Activated naive CD4-positive, alpha-beta T cell treated with anti-CD3 and anti-CD28 coated beads for 36 hours (primary cell): ENCODE measurements at regions not wholly inside any gene's neighbourhood (a gene's known extent, or its start where the extent isn't known, plus 50 kb on each side); places are given as distances from the start of the nearest gene placed in this dataset.

Experiments used
- CTCF ChIA-PET: fragments of 350-600 bp; sonication (Branson Sonifier 250); formaldehyde crosslinking; loops from one replicate; lab custom pipeline; 2021; ENCODE audit warnings: antibody characterized with exemption; lab: Charles Lee
- DNase-seq: peaks from one replicate; pipeline ENCODE4 v3.0.0-alpha.2; 2020
- H3K27ac Mint-ChIP-seq: one replicate; pipeline ENCODE4 v1.8.0; 2021; ENCODE audit warnings: mild to moderate bottlenecking, mixed read lengths
- H3K27me3 Mint-ChIP-seq: one replicate; pipeline ENCODE4 v1.8.0; 2021; ENCODE audit warnings: low read depth, mixed read lengths
- H3K36me3 Mint-ChIP-seq: one replicate; pipeline ENCODE4 v1.8.0; 2021; ENCODE audit warnings: low read depth, mixed read lengths
- H3K4me1 Mint-ChIP-seq: one replicate; pipeline ENCODE4 v1.8.0; 2021; ENCODE audit warnings: low read depth, mixed read lengths
- H3K4me3 Mint-ChIP-seq: one replicate; pipeline ENCODE4 v1.8.0; 2021; ENCODE audit warnings: mild to moderate bottlenecking, moderate library complexity, mixed read lengths
- H3K9me3 Mint-ChIP-seq: one replicate; pipeline ENCODE4 v1.8.0; 2021; ENCODE audit warnings: mixed read lengths
- intact Hi-C: fragments of 100-400 bp; cut with micrococcal nuclease; formaldehyde crosslinking; loops from one replicate; pipeline ENCODE4 v1.15.1; 2023

- no peak overlapping the region for H3K27ac Mint-ChIP-seq
- intact Hi-C loops: no loop called here
Observed at GRCh38 chr2:223500709-223501108, 101.5 kb downstream of the SCG2 start.

DNA sequence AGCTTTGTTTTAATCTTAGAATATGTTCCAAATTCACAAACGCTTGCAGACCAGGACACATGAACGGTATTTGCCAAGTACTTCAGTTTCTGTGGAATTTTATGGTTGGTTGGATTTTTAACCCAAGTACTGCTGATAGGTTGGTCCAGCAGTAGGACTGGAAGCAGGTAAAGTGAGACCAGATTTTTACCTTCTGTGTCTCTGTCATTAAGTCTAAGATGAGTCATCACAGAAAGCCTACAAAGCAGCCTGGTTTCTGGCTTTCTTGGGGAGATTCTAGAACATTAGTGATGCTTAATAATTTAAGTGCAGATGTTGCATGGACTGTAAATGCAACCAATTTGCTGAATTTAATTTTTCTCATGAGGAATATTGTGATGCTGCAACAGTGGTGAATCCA is 100.5 kb downstream of the SCG2 start:
- Mint-ChIP-seq H3K36me3 (no peaks in the 10 kb centered on the region), H3K9me3 (peaks cover 4% of the 10 kb centered on the region), H3K27me3 (no peaks in the 10 kb centered on the region), H3K4me3 (no peak overlapping the region), H3K27ac (no peak overlapping the region), H3K4me1 (no peaks in the 10 kb centered on the region)
- intact Hi-C loops: no loop called here
- CTCF ChIA-PET: no interaction called here
- no peak for DNase-seq

More at GRCh38 chr2:223500709-223501108, 101.5 kb downstream of the SCG2 start:
- no peaks in the 10 kb centered on the region for H3K4me1 Mint-ChIP-seq
- no peak overlapping the region for H3K4me3 Mint-ChIP-seq
- no peaks in the 10 kb centered on the region for H3K36me3 Mint-ChIP-seq
- H3K9me3 Mint-ChIP-seq: peaks cover 4% of the 10 kb centered on the region
- H3K27me3 Mint-ChIP-seq: no peaks in the 10 kb centered on the region
- CTCF ChIA-PET: no interaction called here
- DNase-seq: no peak

GRCh38 chr2:223503746-223504145 is 98.4 kb downstream of the SCG2 start:
- peaks cover 2% of the 10 kb centered on the region for H3K27me3 Mint-ChIP-seq
- H3K4me3 Mint-ChIP-seq: no peak overlapping the region
- peaks cover 4% of the 10 kb centered on the region for H3K9me3 Mint-ChIP-seq
- H3K36me3 Mint-ChIP-seq: no peaks in the 10 kb centered on the region
- no peak for DNase-seq
- intact Hi-C loops: no loop called here
- CTCF ChIA-PET: no interaction called here
- no peak overlapping the region for H3K27ac Mint-ChIP-seq
- no peaks in the 10 kb centered on the region for H3K4me1 Mint-ChIP-seq

- CTCF ChIA-PET: no interaction called here
- Mint-ChIP-seq H3K27me3 (peaks cover 5% of the 10 kb centered on the region), H3K4me1 (no peaks in the 10 kb centered on the region), H3K4me3 (no peak overlapping the region), H3K36me3 (no peaks in the 10 kb centered on the region), H3K9me3 (peaks cover 5% of the 10 kb centered on the region), H3K27ac (no peak overlapping the region)
- no peak for DNase-seq
- intact Hi-C loops: no loop called here
Observed at GRCh38 chr2:223508372-223508771, 93.8 kb downstream of the SCG2 start.

DNA sequence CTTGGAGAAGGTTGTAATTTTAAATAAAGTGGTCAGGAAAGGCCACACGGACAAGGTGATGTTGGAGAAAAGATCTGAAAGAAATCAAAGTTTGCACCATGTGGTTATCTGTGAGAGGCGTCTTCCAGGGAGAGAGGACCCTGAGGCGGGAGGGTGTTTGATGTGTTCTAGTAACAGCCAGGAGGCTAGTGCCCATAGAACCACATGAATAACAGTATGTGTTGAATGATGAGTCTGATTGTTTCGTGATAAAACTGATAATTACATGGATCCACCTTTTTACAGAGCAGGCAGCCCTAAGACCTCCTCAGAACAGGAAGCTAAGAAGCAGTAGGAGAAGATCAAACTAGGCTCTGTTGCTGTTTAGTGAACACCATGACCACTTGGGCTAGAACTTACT is 91.4 kb downstream of the SCG2 start:
- H3K27me3 Mint-ChIP-seq: peaks cover 5% of the 10 kb centered on the region
- no peak overlapping the region for H3K4me3 Mint-ChIP-seq
- CTCF ChIA-PET: no interaction called here
- intact Hi-C loops: no loop called here
- H3K27ac Mint-ChIP-seq: no peak overlapping the region
- H3K4me1 Mint-ChIP-seq: no peaks in the 10 kb centered on the region
- no peaks in the 10 kb centered on the region for H3K36me3 Mint-ChIP-seq
- no peak for DNase-seq
- H3K9me3 Mint-ChIP-seq: peaks cover 1% of the 10 kb centered on the region

GRCh38 chr2:223511168-223511567 is 91.0 kb downstream of the SCG2 start:
- no peak for DNase-seq
- peaks cover 1% of the 10 kb centered on the region for H3K9me3 Mint-ChIP-seq
- intact Hi-C loops: no loop called here
- CTCF ChIA-PET: no interaction called here
- no peak overlapping the region for H3K4me3 Mint-ChIP-seq
- H3K27me3 Mint-ChIP-seq: peaks cover 5% of the 10 kb centered on the region
- H3K27ac Mint-ChIP-seq: no peak overlapping the region
- H3K36me3 Mint-ChIP-seq: no peaks in the 10 kb centered on the region
- H3K4me1 Mint-ChIP-seq: no peaks in the 10 kb centered on the region

DNA sequence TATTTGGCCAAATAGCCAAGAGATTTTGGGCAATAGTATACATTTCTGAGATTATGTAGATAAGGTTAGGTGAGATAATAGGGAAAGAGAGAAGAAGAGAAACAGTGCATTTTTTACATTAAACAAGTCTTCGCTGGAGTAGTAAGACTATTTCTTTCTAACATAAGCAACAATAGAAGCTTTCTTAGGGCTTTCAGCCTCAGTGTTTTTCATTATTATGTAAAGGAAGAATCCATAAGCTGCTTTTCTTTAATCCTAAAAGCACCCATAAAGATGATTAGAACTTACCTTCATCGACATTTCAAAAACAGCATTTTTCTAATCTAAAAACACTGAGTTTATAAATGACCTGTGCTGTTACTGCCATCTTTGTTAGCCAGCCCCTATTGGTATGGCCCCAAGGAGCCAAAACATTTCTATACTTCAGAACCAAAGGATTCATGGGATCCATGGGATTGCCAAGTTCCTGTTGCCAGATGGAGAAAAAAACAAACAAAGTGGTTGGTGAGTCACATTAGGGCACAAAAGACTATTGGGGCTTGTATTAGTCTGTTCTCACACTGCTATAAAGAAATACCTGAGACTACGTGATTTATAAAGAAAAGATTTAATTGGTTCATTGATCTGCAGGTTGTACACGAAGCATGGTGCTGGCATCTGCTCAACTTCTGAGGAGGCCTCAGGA is 88.2 kb downstream of the SCG2 start:
- CTCF ChIA-PET: no interaction called here
- H3K4me1 Mint-ChIP-seq: no peaks in the 10 kb centered on the region
- DNase-seq: no peak
- intact Hi-C loops: no loop called here
- peaks cover under 1% of the 10 kb centered on the region for H3K9me3 Mint-ChIP-seq
- no peak overlapping the region for H3K27ac Mint-ChIP-seq
- H3K27me3 Mint-ChIP-seq: peaks cover 3% of the 10 kb centered on the region
- H3K4me3 Mint-ChIP-seq: no peak overlapping the region
- H3K36me3 Mint-ChIP-seq: no peaks in the 10 kb centered on the region

GRCh38 chr2:223519471-223519870 is 82.7 kb downstream of the SCG2 start:
- peaks cover 2% of the 10 kb centered on the region for H3K9me3 Mint-ChIP-seq
- H3K4me1 Mint-ChIP-seq: no peaks in the 10 kb centered on the region
- H3K36me3 Mint-ChIP-seq: no peaks in the 10 kb centered on the region
- H3K27me3 Mint-ChIP-seq: no peaks in the 10 kb centered on the region
- no peak overlapping the region for H3K27ac Mint-ChIP-seq
- H3K4me3 Mint-ChIP-seq: no peak overlapping the region
- no peak for DNase-seq
- CTCF ChIA-PET: no interaction called here
- intact Hi-C loops: no loop called here

DNA sequence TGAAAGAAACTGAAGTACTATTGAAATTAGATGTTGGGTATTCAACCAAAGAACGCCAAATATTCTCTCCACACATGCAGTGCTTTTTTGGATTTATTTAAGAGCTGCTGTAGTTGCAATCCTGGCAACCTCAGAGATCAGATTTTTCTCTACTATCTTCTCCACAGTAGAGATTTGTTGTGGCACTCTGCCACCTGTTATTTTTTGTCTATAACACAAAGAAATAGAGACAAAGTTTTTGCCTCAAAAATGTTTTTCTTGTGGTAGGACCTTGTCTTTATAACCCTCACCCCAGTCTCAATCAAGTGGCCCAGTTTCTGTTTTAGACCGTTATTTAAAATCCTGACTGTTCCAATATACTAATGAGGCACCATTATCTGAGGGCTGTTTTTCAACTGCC is 79.4 kb downstream of the SCG2 start:
- intact Hi-C loops: no loop called here
- Mint-ChIP-seq H3K27me3 (no peaks in the 10 kb centered on the region), H3K36me3 (no peaks in the 10 kb centered on the region), H3K4me3 (no peak overlapping the region), H3K4me1 (no peaks in the 10 kb centered on the region), H3K27ac (no peak overlapping the region), H3K9me3 (peaks cover 4% of the 10 kb centered on the region)
- DNase-seq: no peak
- CTCF ChIA-PET: no interaction called here

- Mint-ChIP-seq H3K27me3 (no peaks in the 10 kb centered on the region), H3K36me3 (no peaks in the 10 kb centered on the region), H3K9me3 (peaks cover 4% of the 10 kb centered on the region)
Observed at GRCh38 chr2:223523551-223524001, 78.6 kb downstream of the SCG2 start.

DNA sequence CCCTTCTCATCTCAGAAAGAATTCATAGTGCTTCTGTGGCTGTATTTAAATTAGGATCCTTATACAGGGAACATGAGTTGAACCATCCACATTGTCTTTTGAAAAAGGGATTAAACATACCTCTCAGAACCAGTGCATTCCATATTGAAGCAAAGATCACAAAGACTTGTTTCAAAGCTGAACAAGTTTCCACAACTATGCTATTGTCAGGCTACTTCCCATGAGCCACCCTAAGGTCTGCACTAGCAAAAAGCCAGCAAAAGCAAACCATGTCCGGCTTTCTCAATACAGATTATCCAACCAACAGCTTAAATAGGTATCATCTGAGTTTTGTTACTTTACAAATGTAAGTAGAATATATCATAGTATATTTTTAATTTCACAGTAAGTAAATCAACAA is 78.1 kb downstream of the SCG2 start:
- intact Hi-C loops: no loop called here
- H3K27me3 Mint-ChIP-seq: no peaks in the 10 kb centered on the region
- CTCF ChIA-PET: no interaction called here
- DNase-seq: no peak
- H3K27ac Mint-ChIP-seq: no peak overlapping the region
- H3K36me3 Mint-ChIP-seq: no peaks in the 10 kb centered on the region
- H3K4me3 Mint-ChIP-seq: no peak overlapping the region
- H3K9me3 Mint-ChIP-seq: peaks cover 4% of the 10 kb centered on the region
- no peaks in the 10 kb centered on the region for H3K4me1 Mint-ChIP-seq

More at GRCh38 chr2:223523551-223524001, 78.6 kb downstream of the SCG2 start:
- Mint-ChIP-seq H3K4me1 (no peaks in the 10 kb centered on the region), H3K27ac (no peak overlapping the region), H3K4me3 (no peak overlapping the region)
- intact Hi-C loops: no loop called here
- DNase-seq: no peak
- CTCF ChIA-PET: no interaction called here

DNA sequence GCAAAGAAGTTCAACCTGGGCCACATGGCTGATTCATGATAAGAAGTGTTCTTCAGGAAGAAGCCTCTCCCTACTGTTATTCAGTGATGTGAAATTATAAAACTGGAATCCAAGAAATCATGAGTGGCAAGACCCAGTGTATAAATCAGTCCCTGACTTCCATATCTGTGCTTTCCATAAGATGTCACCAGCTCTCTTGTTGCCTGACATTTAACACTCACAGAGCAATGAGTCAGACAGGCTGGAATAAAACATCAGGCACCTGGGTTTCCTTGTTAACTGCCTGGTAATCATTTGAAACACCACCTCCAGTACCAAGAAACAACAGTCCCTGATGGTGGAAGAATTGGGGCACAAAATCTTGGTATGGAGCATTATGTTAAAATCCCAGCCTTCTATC is 76.1 kb downstream of the SCG2 start:
- Mint-ChIP-seq H3K4me1 (no peaks in the 10 kb centered on the region), H3K27me3 (no peaks in the 10 kb centered on the region), H3K4me3 (no peak overlapping the region), H3K27ac (no peak overlapping the region), H3K9me3 (peaks cover 2% of the 10 kb centered on the region), H3K36me3 (no peaks in the 10 kb centered on the region)
- DNase-seq: no peak
- CTCF ChIA-PET: interaction anchor here (0.5 kb wide), 1 partner anchor 150 kb away, joined by 3 read pairs; no protein-coding TSS in a partner anchor
- intact Hi-C loops: no loop called here

DNA sequence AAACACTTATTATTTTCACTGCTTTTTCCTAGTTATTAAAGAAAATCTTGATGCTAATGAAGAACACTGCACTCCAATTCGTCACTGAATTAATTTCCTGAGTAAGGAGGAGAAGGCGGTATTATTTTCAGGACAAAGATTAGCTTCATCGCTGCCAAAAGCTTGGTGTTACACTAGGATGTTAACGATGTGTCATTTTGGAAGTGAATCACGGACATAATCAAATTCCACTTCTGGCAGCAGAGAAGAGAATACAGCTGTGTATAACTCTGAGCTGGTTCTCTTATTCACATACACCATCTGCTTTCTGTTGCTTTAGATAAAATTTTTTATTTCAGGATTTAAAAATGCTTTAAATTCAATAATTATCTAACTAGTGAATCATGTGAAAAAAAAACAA is 74.1 kb downstream of the SCG2 start:
- DNase-seq: no peak
- intact Hi-C loops: no loop called here
- H3K36me3 Mint-ChIP-seq: no peaks in the 10 kb centered on the region
- CTCF ChIA-PET: no interaction called here
- H3K4me1 Mint-ChIP-seq: no peaks in the 10 kb centered on the region
- no peak overlapping the region for H3K27ac Mint-ChIP-seq
- peaks cover 2% of the 10 kb centered on the region for H3K9me3 Mint-ChIP-seq
- H3K27me3 Mint-ChIP-seq: no peaks in the 10 kb centered on the region
- H3K4me3 Mint-ChIP-seq: no peak overlapping the region
